H9 (cell line): ENCODE measurements at regions not wholly inside any gene's neighbourhood (a gene's known extent, or its start where the extent isn't known, plus 50 kb on each side); places are given as distances from the start of the nearest gene placed in this dataset.

Experiments
- DNase-seq: peaks from one replicate; pipeline ENCODE4 v3.0.0-alpha.2; 2017
- H2AFZ ChIP-seq: one replicate; pipeline ENCODE4 v1.6.1; 2013; ENCODE audit warnings: mild to moderate bottlenecking, low read length, control low read depth, moderate library complexity
- H2AK5ac ChIP-seq: 2 replicates; pipeline ENCODE4 v1.6.1; 2013; ENCODE audit warnings: low read length, control low read depth, mixed read lengths; ENCODE audit not compliant: insufficient read length
- H2BK120ac ChIP-seq: one replicate; pipeline ENCODE4 v1.6.1; 2013; ENCODE audit warnings: low read depth, mild to moderate bottlenecking, low read length, control low read depth, inconsistent platforms; ENCODE audit not compliant: poor library complexity, severe bottlenecking
- H2BK12ac ChIP-seq: 2 replicates; pipeline ENCODE4 v1.6.1; 2013; ENCODE audit warnings: low read length, control low read depth, mixed read lengths, low read depth; ENCODE audit not compliant: insufficient read length
- H2BK15ac ChIP-seq: 2 replicates; pipeline ENCODE4 v1.6.1; 2013; ENCODE audit warnings: low read depth, low read length, control low read depth
- H2BK20ac ChIP-seq: one replicate; pipeline ENCODE4 v1.6.1; 2013; ENCODE audit warnings: low read depth, mild to moderate bottlenecking, low read length, control low read depth, inconsistent platforms; ENCODE audit not compliant: poor library complexity, severe bottlenecking
- H2BK5ac ChIP-seq: 2 replicates; pipeline ENCODE4 v1.6.1; 2013; ENCODE audit warnings: low read length, control low read depth, mixed read lengths; ENCODE audit not compliant: insufficient read length
- H3K14ac ChIP-seq: 2 replicates; pipeline ENCODE4 v1.6.1; 2013; ENCODE audit warnings: low read length, control low read depth; ENCODE audit not compliant: insufficient read depth
- H3K18ac ChIP-seq: 2 replicates; pipeline ENCODE4 v1.6.1; 2013; ENCODE audit warnings: low read depth, mild to moderate bottlenecking, mixed read lengths, low read length, control low read depth; ENCODE audit not compliant: insufficient read length
- H3K23ac ChIP-seq: 2 replicates; pipeline ENCODE4 v1.6.1; 2013; ENCODE audit warnings: low read length, control low read depth, mixed read lengths, low read depth; ENCODE audit not compliant: insufficient read length
- H3K23me2 ChIP-seq: 2 replicates; pipeline ENCODE4 v1.6.1; 2013; ENCODE audit warnings: low read depth, mild to moderate bottlenecking, mixed read lengths, low read length, control low read depth; ENCODE audit not compliant: insufficient read length, poor library complexity, severe bottlenecking
- H3K27ac ChIP-seq: 2 replicates; pipeline ENCODE4 v1.5.1; 2013; ENCODE audit warnings: low read length, control low read depth, mixed read lengths, low read depth; ENCODE audit not compliant: insufficient read length
- H3K27me3 ChIP-seq: 2 replicates; pipeline ENCODE4 v1.6.1; 2013; ENCODE audit warnings: low read length, control low read depth, inconsistent platforms; ENCODE audit not compliant: insufficient read depth
- H3K4ac ChIP-seq: 2 replicates; pipeline ENCODE4 v1.6.1; 2013; ENCODE audit warnings: low read depth, mild to moderate bottlenecking, control low read depth, inconsistent platforms, low read length, moderate library complexity
- H3K4me1 ChIP-seq: 2 replicates; pipeline ENCODE4 v1.6.1; 2013; ENCODE audit warnings: low read length, control low read depth, inconsistent platforms; ENCODE audit not compliant: insufficient read depth
- H3K4me2 ChIP-seq: 2 replicates; pipeline ENCODE4 v1.6.1; 2013; ENCODE audit warnings: low read length, control low read depth, mixed read lengths; ENCODE audit not compliant: insufficient read length, insufficient read depth
- H3K56ac ChIP-seq: 2 replicates; pipeline ENCODE4 v1.6.1; 2013; ENCODE audit warnings: low read depth, mild to moderate bottlenecking, mixed read lengths, low read length, control low read depth; ENCODE audit not compliant: insufficient read length
- H3K79me1 ChIP-seq: 2 replicates; pipeline ENCODE4 v1.6.1; 2013; ENCODE audit warnings: low read depth, mild to moderate bottlenecking, moderate library complexity, low read length, control low read depth, inconsistent platforms; ENCODE audit not compliant: insufficient read depth, poor library complexity, severe bottlenecking
- H3K79me2 ChIP-seq: 2 replicates; pipeline ENCODE4 v1.6.1; 2013; ENCODE audit warnings: low read length, control low read depth, inconsistent platforms; ENCODE audit not compliant: insufficient read depth
- H3K9ac ChIP-seq: 2 replicates; pipeline ENCODE4 v1.6.1; 2013; ENCODE audit warnings: low read length, control low read depth, mixed read lengths; ENCODE audit not compliant: insufficient read length; ENCODE audit errors: extremely low read depth
- H3K9me3 ChIP-seq: one replicate; pipeline ENCODE4 v1.6.1; 2013; ENCODE audit warnings: low read depth, low read length, inconsistent platforms; ENCODE audit not compliant: control insufficient read depth
- H3T11ph ChIP-seq: one replicate; pipeline ENCODE4 v1.6.1; 2013; ENCODE audit warnings: mild to moderate bottlenecking, low read length, control low read depth, inconsistent platforms
- H4K20me1 ChIP-seq: one replicate; pipeline ENCODE4 v1.6.1; 2013; ENCODE audit not compliant: control insufficient read depth, insufficient read length, insufficient read depth
- H4K5ac ChIP-seq: 2 replicates; pipeline ENCODE4 v1.6.1; 2013; ENCODE audit warnings: low read depth, mild to moderate bottlenecking, mixed read lengths, low read length, control low read depth; ENCODE audit not compliant: insufficient read length
- H4K8ac ChIP-seq: replicated peaks from 2 replicates; pipeline ENCODE4 v1.6.1; 2013; ENCODE audit warnings: low read length, control low read depth, mixed read lengths, low read depth; ENCODE audit not compliant: insufficient read length
- H4K91ac ChIP-seq: 2 replicates; pipeline ENCODE4 v1.6.1; 2013; ENCODE audit warnings: low read depth, mild to moderate bottlenecking, moderate library complexity, mixed read lengths, low read length, control low read depth; ENCODE audit not compliant: insufficient read length
- H3K27ac Mint-ChIP-seq, 3 experiments: 2 replicates in 2 of 3; 3 replicates in 1 of 3; pipeline ENCODE4 v1.8.0; 2020 to 2021; ENCODE audit warnings: mixed read lengths in 3 of 3, mild to moderate bottlenecking in 1 of 3, moderate library complexity in 1 of 3
- H3K27me3 Mint-ChIP-seq: 2 replicates; pipeline ENCODE4 v1.8.0; 2021; ENCODE audit warnings: low read depth, mild to moderate bottlenecking, moderate library complexity, mixed read lengths
- H3K36me3 Mint-ChIP-seq, 3 experiments: 2 replicates in 2 of 3; 3 replicates in 1 of 3; pipeline ENCODE4 v1.8.0; 2020 to 2021; ENCODE audit warnings: low read depth in 3 of 3, mixed read lengths in 3 of 3; ENCODE audit not compliant: insufficient read depth in 1 of 3
- H3K4me1 Mint-ChIP-seq, 2 experiments: 2 replicates each; pipeline ENCODE4 v1.8.0; 2020; ENCODE audit warnings: mixed read lengths in 2 of 2
- H3K4me3 Mint-ChIP-seq, 2 experiments: 2 replicates in 1 of 2; 3 replicates in 1 of 2; pipeline ENCODE4 v1.8.0; 2020 to 2021; ENCODE audit warnings: mild to moderate bottlenecking in 2 of 2, mixed read lengths in 2 of 2, moderate library complexity in 1 of 2
- H3K9me3 Mint-ChIP-seq, 2 experiments: 2 replicates in 1 of 2; 3 replicates in 1 of 2; pipeline ENCODE4 v1.8.0; 2020; ENCODE audit warnings: mild to moderate bottlenecking in 2 of 2, mixed read lengths in 2 of 2, moderate library complexity in 1 of 2
- CTCF ChIP-seq: fragments of 200-600 bp; sonication (generic); conservative IDR thresholded peaks from 3 replicates; pipeline ENCODE4 v1.8.0; 2021; ENCODE audit warnings: antibody characterized with exemption, mild to moderate bottlenecking
- WGBS: extraction: QIAGEN DNeasy Blood & Tissue Kit; methylation state at CpG from one replicate; pipeline ENCODE4 v1.1.7; 2013; ENCODE audit warnings: missing lambda C conversion rate, low lambda C conversion rate, mixed read lengths; ENCODE audit not compliant: insufficient read length; ENCODE audit errors: extremely low coverage; 5-methylcytosine and 5-hydroxymethylcytosine counted together

GRCh38 chr3:79866162-79866561 is 98.4 kb upstream of the ROBO1 start:
- H3K79me1 ChIP-seq: no peaks in the 10 kb centered on the region
- H3K9ac ChIP-seq: no peak overlapping the region
- no peak overlapping the region for H2AFZ ChIP-seq
- no peak overlapping the region for H2BK15ac ChIP-seq
- no peak overlapping the region for H3K14ac ChIP-seq
- H2BK12ac ChIP-seq: no peak overlapping the region
- no peak overlapping the region for H3T11ph ChIP-seq
- no peak overlapping the region for H4K5ac ChIP-seq
- H2BK120ac ChIP-seq: no peak overlapping the region
- no peaks in the 10 kb centered on the region for H3K9me3 ChIP-seq
- H3K79me2 ChIP-seq: no peaks in the 10 kb centered on the region
- no peak overlapping the region for H3K56ac ChIP-seq
- H3K9me3 Mint-ChIP-seq: peaks cover 0 to 2% of the 10 kb centered on the region in 2 experiments; a peak in 2 of 5 replicates
- no peaks in the 10 kb centered on the region for H3K27me3 Mint-ChIP-seq
- H3K27ac Mint-ChIP-seq: no peak overlapping the region
- no peaks in the 10 kb centered on the region for H3K27me3 ChIP-seq
- no peak overlapping the region for H3K23ac ChIP-seq
- H4K91ac ChIP-seq: no peak overlapping the region
- H3K4me2 ChIP-seq: no peak overlapping the region
- no peak for TF ChIP-seq CTCF
- H2AK5ac ChIP-seq: no peak overlapping the region
- no CpG with 5 or more reads among the region's 2 CpGs for WGBS
- H3K4me3 Mint-ChIP-seq: no peak overlapping the region
- DNase-seq: no peak
- peaks cover 2% of the 10 kb centered on the region in 2 experiments; a peak in 2 of 4 replicates for H3K4me1 Mint-ChIP-seq
- H3K4ac ChIP-seq: no peak overlapping the region
- H3K27ac ChIP-seq: no peak overlapping the region
- no peak overlapping the region for H2BK5ac ChIP-seq
- H4K8ac ChIP-seq: no peak overlapping the region
- H3K36me3 Mint-ChIP-seq: no peaks in the 10 kb centered on the region
- no peak overlapping the region for H3K18ac ChIP-seq
- H4K20me1 ChIP-seq: no peaks in the 10 kb centered on the region
- no peaks in the 10 kb centered on the region for H3K23me2 ChIP-seq
- H3K4me1 ChIP-seq: no peaks in the 10 kb centered on the region
- H2BK20ac ChIP-seq: no peak overlapping the region
